ENCODE measurements at regions not wholly inside any gene's neighbourhood (a gene's known extent, or its start where the extent isn't known, plus 50 kb on each side); places are given as distances from the start of the nearest gene placed in this dataset.

DNA sequence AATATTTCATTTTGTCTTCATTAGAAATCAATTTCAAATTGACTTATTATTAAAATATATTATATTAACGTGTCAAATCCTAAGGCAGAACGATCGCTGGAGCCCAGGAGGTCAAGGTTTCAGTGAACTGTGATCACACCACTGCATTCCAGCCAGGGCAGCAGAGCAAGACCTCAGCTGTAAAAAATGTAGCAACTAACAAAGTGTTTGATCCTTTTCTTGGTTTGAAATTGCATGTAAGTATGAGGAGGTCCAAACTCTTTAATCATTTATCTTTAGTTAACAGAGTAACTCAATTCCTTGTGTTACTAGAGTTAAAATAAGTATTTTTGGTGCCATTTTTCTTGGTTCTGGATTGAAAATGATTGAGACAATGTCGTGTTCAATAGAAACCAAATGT, 1033.9 kb downstream of the NLGN4X start:
- Histone ChIP-seq H3K27me3 (ENCODE audit: control insufficient read depth, insufficient read depth, low read length) (no peaks in the 10 kb centered on the region), H3K4me3 (ENCODE audit: low read depth, low read length) (no peak overlapping the region), H3K36me3 (ENCODE audit: control insufficient read depth, insufficient read depth, low read length) (no peaks in the 10 kb centered on the region)
- no peak for DNase-seq (ENCODE audit: low read depth)
- TF ChIP-seq, protein P1, sequence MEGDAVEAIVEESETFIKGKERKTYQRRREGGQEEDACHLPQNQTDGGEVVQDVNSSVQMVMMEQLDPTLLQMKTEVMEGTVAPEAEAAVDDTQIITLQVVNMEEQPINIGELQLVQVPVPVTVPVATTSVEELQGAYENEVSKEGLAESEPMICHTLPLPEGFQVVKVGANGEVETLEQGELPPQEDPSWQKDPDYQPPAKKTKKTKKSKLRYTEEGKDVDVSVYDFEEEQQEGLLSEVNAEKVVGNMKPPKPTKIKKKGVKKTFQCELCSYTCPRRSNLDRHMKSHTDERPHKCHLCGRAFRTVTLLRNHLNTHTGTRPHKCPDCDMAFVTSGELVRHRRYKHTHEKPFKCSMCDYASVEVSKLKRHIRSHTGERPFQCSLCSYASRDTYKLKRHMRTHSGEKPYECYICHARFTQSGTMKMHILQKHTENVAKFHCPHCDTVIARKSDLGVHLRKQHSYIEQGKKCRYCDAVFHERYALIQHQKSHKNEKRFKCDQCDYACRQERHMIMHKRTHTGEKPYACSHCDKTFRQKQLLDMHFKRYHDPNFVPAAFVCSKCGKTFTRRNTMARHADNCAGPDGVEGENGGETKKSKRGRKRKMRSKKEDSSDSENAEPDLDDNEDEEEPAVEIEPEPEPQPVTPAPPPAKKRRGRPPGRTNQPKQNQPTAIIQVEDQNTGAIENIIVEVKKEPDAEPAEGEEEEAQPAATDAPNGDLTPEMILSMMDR (IDR thresholded peaks at IDR 0.05; ENCODE audit: insufficient read depth, low read length, poor library complexity, severe bottlenecking), result no peak

DNA sequence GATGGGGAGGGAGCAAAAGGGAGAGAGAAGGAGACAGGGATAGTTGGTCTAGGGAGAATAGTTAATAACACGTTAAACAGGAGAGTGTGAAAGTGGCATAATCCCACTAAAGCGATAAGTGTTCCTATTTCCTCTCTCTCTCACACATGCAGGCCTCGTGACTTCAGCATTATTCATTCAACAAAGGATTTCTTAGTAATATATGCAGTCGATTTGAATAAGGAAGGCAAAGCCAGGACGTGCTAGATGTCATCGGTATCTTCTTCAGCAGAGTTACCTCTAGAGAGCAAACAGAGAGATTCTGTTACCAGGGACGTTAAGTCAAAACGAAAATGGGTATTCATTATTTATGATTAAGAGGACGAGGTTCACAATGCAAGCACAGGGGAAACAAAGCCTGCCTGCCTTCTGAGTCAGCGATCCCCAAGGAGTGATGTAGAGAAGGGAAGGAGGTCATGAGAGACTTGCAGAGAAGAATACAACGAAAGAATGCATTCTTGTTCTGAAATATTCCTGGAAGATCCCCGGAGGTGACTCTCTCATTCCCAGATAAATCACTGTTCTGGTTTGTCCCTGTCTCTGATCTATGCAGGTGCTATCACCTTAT, 1048.4 kb downstream of the NLGN4X start:
- Histone ChIP-seq H3K27me3 (ENCODE audit: control insufficient read depth, insufficient read depth, low read length) (no peaks in the 10 kb centered on the region), H3K4me3 (ENCODE audit: low read depth, low read length) (no peak overlapping the region), H3K36me3 (ENCODE audit: control insufficient read depth, insufficient read depth, low read length) (no peaks in the 10 kb centered on the region)
- no peak for DNase-seq (ENCODE audit: low read depth)
- TF ChIP-seq, protein P1 (IDR thresholded peaks at IDR 0.05; ENCODE audit: insufficient read depth, low read length, poor library complexity, severe bottlenecking), result no peak

DNA sequence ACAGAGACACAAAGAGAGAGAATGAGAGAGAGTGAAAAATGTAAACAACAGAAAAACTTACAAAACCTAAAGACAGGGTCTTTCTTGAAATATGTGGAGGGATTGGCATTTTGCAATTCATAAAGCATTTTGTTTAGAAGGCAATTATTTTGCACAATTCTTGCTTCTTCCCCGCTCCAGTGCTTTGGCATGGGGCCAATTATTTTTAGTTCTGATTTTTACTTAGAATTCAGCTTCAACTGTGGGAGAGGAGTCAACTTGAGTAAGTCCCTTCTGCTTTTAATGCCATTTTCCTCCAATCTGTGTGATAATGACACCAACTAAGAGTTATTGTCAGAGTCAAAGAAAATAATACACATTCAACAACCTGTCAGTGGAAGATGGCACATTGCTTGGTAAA, 1051.9 kb downstream of the NLGN4X start:
- no peaks in the 10 kb centered on the region for H3K36me3 ChIP-seq (ENCODE audit: control insufficient read depth, insufficient read depth, low read length)
- no peak overlapping the region for H3K4me3 ChIP-seq (ENCODE audit: low read depth, low read length)
- no peaks in the 10 kb centered on the region for H3K27me3 ChIP-seq (ENCODE audit: control insufficient read depth, insufficient read depth, low read length)
- TF ChIP-seq, protein P1 (IDR thresholded peaks at IDR 0.05; ENCODE audit: insufficient read depth, low read length, poor library complexity, severe bottlenecking), result no peak
- DNase-seq (ENCODE audit: low read depth), result no peak

DNA sequence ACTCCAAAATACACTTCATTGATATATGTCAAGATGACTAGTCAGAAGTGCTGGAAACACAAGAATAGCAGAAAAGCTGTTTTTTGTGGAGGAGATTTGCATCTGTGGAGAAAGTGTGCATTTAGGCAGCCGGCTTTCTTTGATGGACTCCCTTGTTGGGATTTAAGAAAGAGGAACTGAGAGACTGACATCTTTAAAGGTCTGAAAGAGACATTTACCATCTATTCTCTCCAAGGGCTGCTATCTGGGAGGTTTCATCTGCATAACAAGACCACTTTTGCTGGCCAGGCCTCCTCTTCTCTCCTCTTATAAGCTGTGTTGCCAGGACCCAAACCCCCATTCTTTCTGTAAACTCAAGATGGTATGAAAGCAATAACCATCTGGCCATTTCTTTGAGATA, 1065.0 kb downstream of the NLGN4X start:
- no peak for DNase-seq (ENCODE audit: low read depth)
- Histone ChIP-seq H3K27me3 (ENCODE audit: control insufficient read depth, insufficient read depth, low read length) (no peaks in the 10 kb centered on the region), H3K36me3 (ENCODE audit: control insufficient read depth, insufficient read depth, low read length) (no peaks in the 10 kb centered on the region), H3K4me3 (ENCODE audit: low read depth, low read length) (no peak overlapping the region)
- TF ChIP-seq, protein P1 (IDR thresholded peaks at IDR 0.05; ENCODE audit: insufficient read depth, low read length, poor library complexity, severe bottlenecking), result no peak

DNA sequence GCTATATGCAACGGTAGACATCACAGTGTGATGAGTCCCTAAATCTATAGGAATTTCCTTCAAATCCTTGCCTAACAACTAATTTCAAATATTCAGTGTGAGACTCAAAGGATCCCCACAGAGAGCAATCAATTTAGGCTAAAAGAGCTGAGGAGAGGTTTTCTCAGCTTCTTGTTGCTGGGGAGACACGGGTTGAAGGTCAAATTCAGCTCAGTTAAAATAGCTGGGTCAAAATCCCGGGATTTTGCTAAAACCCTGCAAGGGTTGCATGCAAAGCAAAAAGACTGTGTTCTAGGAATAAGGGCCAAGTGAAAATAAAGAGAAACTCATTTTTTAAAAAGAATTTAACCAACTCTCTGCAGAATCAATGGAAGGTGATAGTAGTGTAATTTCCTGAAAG, 1073.4 kb downstream of the NLGN4X start:
- Histone ChIP-seq H3K27me3 (ENCODE audit: control insufficient read depth, insufficient read depth, low read length) (no peaks in the 10 kb centered on the region), H3K36me3 (ENCODE audit: control insufficient read depth, insufficient read depth, low read length) (no peaks in the 10 kb centered on the region), H3K4me3 (ENCODE audit: low read depth, low read length) (no peak overlapping the region)
- DNase-seq (ENCODE audit: low read depth), result no peak
- TF ChIP-seq, protein P1 (IDR thresholded peaks at IDR 0.05; ENCODE audit: insufficient read depth, low read length, poor library complexity, severe bottlenecking), result no peak

DNA sequence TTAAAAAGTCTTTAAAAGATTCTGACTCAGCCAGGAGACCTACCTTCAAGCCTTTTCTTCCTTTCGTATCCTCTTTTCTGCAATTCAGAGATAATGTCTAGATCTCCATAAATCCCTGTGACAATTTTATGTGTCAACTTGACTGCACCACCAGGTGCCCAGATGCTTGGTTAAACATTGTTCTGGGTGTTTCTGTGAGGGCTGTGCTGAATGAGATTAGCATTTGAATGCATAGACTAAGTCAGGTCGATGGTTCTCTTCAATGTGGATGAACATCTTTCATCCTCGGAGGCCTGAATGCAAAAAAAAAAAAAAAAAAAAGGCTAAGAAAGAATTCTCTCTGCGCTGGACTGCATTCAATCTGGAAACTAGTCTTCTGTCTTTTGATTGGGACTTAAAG, 1082.7 kb downstream of the NLGN4X start:
- no peaks in the 10 kb centered on the region for H3K36me3 ChIP-seq (ENCODE audit: control insufficient read depth, insufficient read depth, low read length)
- H3K27me3 ChIP-seq (ENCODE audit: control insufficient read depth, insufficient read depth, low read length), result no peaks in the 10 kb centered on the region
- DNase-seq (ENCODE audit: low read depth), result no peak
- H3K4me3 ChIP-seq (ENCODE audit: low read depth, low read length), result no peak overlapping the region
- TF ChIP-seq, protein P1 (IDR thresholded peaks at IDR 0.05; ENCODE audit: insufficient read depth, low read length, poor library complexity, severe bottlenecking), result no peak

Measured in kidney epithelial cell (primary cell).